ENCODE measurements at regions not wholly inside any gene's neighbourhood (a gene's known extent, or its start where the extent isn't known, plus 50 kb on each side); places are given as distances from the start of the nearest gene placed in this dataset.
"Not testable (repeated sequence)": the region's sequence is repeated elsewhere in the genome, so short reads cannot be mapped to it uniquely, and the experiment has no call there.

DNA sequence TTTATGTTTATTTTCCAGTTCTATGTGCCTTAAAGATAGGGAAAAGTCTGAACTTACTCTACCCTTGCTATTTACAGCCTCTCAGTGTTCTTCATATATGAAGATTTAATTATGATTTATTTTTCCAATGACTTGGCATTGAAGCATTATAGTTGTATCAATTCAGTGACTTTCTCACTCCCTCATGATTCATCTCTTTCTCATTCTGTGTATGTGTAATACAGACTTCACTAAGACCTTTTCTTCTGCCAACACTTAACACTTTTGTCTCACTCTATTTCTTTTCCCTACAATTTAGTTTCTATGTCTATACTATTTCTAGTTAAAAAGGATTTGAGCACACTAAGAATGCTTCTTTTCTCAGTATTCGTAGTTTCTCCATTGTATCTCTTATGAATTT is 1470.3 kb upstream of the ACVR2A start:
- DNase-seq (ENCODE audit: low read depth in 1 of 2, low spot score in 1 of 2): no peak
- no peak overlapping the region for H3K27ac ChIP-seq (replicated peaks)
- H3K4me3 ChIP-seq (replicated peaks; ENCODE audit: insufficient read depth, low read length): no peak overlapping the region
- H3K27me3 ChIP-seq (ENCODE audit: insufficient read depth, poor library complexity, severe bottlenecking): no peaks in the 10 kb centered on the region
- TF ChIP-seq GABPA (IDR thresholded peaks at IDR 0.05; ENCODE audit: low read depth) (no peak), POLR2AphosphoS5 (IDR thresholded peaks at IDR 0.05; ENCODE audit: low read depth) (no peak), SPI1 (IDR thresholded peaks at IDR 0.05; ENCODE audit: borderline replicate concordance, low read depth) (no peak)
- TF ChIP-seq, protein P1, sequence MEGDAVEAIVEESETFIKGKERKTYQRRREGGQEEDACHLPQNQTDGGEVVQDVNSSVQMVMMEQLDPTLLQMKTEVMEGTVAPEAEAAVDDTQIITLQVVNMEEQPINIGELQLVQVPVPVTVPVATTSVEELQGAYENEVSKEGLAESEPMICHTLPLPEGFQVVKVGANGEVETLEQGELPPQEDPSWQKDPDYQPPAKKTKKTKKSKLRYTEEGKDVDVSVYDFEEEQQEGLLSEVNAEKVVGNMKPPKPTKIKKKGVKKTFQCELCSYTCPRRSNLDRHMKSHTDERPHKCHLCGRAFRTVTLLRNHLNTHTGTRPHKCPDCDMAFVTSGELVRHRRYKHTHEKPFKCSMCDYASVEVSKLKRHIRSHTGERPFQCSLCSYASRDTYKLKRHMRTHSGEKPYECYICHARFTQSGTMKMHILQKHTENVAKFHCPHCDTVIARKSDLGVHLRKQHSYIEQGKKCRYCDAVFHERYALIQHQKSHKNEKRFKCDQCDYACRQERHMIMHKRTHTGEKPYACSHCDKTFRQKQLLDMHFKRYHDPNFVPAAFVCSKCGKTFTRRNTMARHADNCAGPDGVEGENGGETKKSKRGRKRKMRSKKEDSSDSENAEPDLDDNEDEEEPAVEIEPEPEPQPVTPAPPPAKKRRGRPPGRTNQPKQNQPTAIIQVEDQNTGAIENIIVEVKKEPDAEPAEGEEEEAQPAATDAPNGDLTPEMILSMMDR (IDR thresholded peaks at IDR 0.05; ENCODE audit: insufficient read depth, low read length): no peak
- TF ChIP-seq, protein P2, sequence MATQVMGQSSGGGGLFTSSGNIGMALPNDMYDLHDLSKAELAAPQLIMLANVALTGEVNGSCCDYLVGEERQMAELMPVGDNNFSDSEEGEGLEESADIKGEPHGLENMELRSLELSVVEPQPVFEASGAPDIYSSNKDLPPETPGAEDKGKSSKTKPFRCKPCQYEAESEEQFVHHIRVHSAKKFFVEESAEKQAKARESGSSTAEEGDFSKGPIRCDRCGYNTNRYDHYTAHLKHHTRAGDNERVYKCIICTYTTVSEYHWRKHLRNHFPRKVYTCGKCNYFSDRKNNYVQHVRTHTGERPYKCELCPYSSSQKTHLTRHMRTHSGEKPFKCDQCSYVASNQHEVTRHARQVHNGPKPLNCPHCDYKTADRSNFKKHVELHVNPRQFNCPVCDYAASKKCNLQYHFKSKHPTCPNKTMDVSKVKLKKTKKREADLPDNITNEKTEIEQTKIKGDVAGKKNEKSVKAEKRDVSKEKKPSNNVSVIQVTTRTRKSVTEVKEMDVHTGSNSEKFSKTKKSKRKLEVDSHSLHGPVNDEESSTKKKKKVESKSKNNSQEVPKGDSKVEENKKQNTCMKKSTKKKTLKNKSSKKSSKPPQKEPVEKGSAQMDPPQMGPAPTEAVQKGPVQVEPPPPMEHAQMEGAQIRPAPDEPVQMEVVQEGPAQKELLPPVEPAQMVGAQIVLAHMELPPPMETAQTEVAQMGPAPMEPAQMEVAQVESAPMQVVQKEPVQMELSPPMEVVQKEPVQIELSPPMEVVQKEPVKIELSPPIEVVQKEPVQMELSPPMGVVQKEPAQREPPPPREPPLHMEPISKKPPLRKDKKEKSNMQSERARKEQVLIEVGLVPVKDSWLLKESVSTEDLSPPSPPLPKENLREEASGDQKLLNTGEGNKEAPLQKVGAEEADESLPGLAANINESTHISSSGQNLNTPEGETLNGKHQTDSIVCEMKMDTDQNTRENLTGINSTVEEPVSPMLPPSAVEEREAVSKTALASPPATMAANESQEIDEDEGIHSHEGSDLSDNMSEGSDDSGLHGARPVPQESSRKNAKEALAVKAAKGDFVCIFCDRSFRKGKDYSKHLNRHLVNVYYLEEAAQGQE (IDR thresholded peaks at IDR 0.05; ENCODE audit: insufficient replicate concordance, low read depth): no peak

DNA sequence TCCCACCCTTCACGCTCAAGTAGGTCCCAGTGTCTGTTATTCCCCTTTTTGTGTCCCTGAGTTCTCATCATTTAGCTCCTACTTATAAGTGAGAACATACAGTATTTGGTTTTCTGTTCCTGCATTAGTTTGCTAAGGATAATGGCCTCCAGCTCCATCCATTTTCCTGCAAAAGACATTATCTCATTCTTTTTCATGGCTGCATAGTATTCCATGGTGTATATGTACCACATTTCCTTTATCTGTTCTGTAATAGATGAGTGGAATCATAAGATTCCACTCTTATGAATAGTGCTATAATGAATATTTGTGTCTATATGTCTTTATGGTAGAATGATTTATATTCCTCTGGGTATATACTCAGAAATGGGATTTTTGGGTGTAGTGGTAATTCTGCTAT is 1473.5 kb upstream of the ACVR2A start:
- H3K27ac ChIP-seq (replicated peaks); H3K4me3 ChIP-seq (replicated peaks; ENCODE audit: insufficient read depth, low read length); H3K27me3 ChIP-seq (ENCODE audit: insufficient read depth, poor library complexity, severe bottlenecking); DNase-seq (ENCODE audit: low read depth in 1 of 2, low spot score in 1 of 2): not testable (repeated sequence)

DNA sequence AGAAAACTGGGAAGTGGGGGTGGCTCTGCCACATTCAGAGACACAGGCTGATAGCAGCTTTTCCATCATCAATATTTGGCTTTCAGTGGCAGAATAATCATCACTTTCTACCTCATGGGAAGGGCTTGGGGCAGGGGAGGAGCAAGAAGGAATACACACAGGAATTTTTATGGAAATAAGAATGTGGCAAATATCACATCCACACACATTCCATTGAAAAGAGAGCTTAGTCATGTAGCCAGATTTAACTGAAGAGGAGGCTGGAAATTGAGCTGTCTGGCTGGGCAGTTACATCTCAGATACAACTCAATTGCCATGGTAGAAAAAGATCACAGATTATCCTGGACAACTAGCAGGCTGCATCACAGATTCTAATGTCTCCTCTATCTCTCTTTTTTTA is 1474.0 kb upstream of the ACVR2A start:
- no peak overlapping the region for H3K27ac ChIP-seq (replicated peaks)
- TF ChIP-seq SPI1 (IDR thresholded peaks at IDR 0.05; ENCODE audit: borderline replicate concordance, low read depth) (no peak), POLR2AphosphoS5 (IDR thresholded peaks at IDR 0.05; ENCODE audit: low read depth) (no peak), GABPA (IDR thresholded peaks at IDR 0.05; ENCODE audit: low read depth) (no peak)
- TF ChIP-seq, protein P1 (IDR thresholded peaks at IDR 0.05; ENCODE audit: insufficient read depth, low read length): no peak
- TF ChIP-seq, protein P2 (IDR thresholded peaks at IDR 0.05; ENCODE audit: insufficient replicate concordance, low read depth): no peak
- H3K27me3 ChIP-seq (ENCODE audit: insufficient read depth, poor library complexity, severe bottlenecking): no peaks in the 10 kb centered on the region
- H3K4me3 ChIP-seq (replicated peaks; ENCODE audit: insufficient read depth, low read length): no peak overlapping the region
- no peak for DNase-seq (ENCODE audit: low read depth in 1 of 2, low spot score in 1 of 2)

DNA sequence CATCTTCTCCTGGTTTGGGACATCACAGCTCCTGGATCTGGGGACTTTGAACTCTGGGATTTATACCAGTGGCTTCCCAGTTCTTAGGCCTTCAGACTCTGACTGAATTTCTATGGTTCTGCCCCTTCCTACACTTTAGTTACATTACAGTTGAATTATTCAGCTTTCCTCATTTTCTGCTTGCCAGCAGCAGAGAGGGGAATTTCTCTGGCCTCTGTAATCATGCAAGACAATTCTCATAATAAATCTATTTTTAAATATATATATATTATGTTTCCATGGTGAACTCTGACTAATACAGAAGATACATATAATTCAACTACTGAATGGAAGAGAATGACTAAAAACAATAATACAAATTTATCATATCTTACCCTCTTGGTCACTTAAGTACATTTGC is 1478.6 kb upstream of the ACVR2A start:
- TF ChIP-seq POLR2AphosphoS5 (IDR thresholded peaks at IDR 0.05; ENCODE audit: low read depth): no peak
- TF ChIP-seq, protein P1 (IDR thresholded peaks at IDR 0.05; ENCODE audit: insufficient read depth, low read length): no peak
- TF ChIP-seq GABPA (IDR thresholded peaks at IDR 0.05; ENCODE audit: low read depth): no peak
- TF ChIP-seq SPI1 (IDR thresholded peaks at IDR 0.05; ENCODE audit: borderline replicate concordance, low read depth): no peak
- TF ChIP-seq, protein P2 (IDR thresholded peaks at IDR 0.05; ENCODE audit: insufficient replicate concordance, low read depth): no peak

More for the DNA sequence above, 1478.6 kb upstream of the ACVR2A start:
- no peak overlapping the region for H3K4me3 ChIP-seq (replicated peaks; ENCODE audit: insufficient read depth, low read length)
- no peak for DNase-seq (ENCODE audit: low read depth in 1 of 2, low spot score in 1 of 2)
- H3K27ac ChIP-seq (replicated peaks): no peak overlapping the region
- no peaks in the 10 kb centered on the region for H3K27me3 ChIP-seq (ENCODE audit: insufficient read depth, poor library complexity, severe bottlenecking)

Data from HL-60 (cell line).